DOHH2 (cell line): ENCODE measurements at regions not wholly inside any gene's neighbourhood (a gene's known extent, or its start where the extent isn't known, plus 50 kb on each side); places are given as distances from the start of the nearest gene placed in this dataset.

Experiments
- H3F3A ChIP-seq: fragments of 200-600 bp; sonication (generic), shearing (Covaris generic); 2 replicates; pipeline ENCODE4 v1.6.0; 2016; ENCODE audit warnings: antibody characterized with exemption, mild to moderate bottlenecking; ENCODE audit not compliant: control insufficient read depth, insufficient read depth
- H3K27ac ChIP-seq: fragments of 200-600 bp; sonication (generic); 2 replicates; pipeline ENCODE4 v1.5.1; 2014; ENCODE audit warnings: low read depth, mild to moderate bottlenecking, low read length, moderate library complexity
- H3K27me3 ChIP-seq: fragments of 200-600 bp; sonication (generic); 2 replicates; pipeline ENCODE4 v1.6.1; 2014; ENCODE audit warnings: mild to moderate bottlenecking, low read length, mixed read lengths; ENCODE audit not compliant: control insufficient read depth
- H3K36me3 ChIP-seq: fragments of 200-600 bp; sonication (generic); 2 replicates; pipeline ENCODE4 v1.6.1; 2014; ENCODE audit warnings: mild to moderate bottlenecking, low read length, moderate library complexity, mixed read lengths; ENCODE audit not compliant: control insufficient read depth
- H3K4me1 ChIP-seq: fragments of 200-600 bp; sonication (generic); 2 replicates; pipeline ENCODE4 v1.6.1; 2014; ENCODE audit warnings: mild to moderate bottlenecking, low read length, mixed read lengths; ENCODE audit not compliant: control insufficient read depth
- H3K4me2 ChIP-seq: fragments of 200-600 bp; sonication (generic); 2 replicates; pipeline ENCODE4 v1.6.0; 2014; ENCODE audit warnings: mild to moderate bottlenecking, low read length, moderate library complexity
- H3K4me3 ChIP-seq: fragments of 200-600 bp; sonication (generic); 2 replicates; pipeline ENCODE4 v1.5.1; 2014; ENCODE audit warnings: mild to moderate bottlenecking, low read length, mixed read lengths
- H3K79me2 ChIP-seq: fragments of 200-600 bp; sonication (generic); 2 replicates; pipeline ENCODE4 v1.6.1; 2014; ENCODE audit warnings: mild to moderate bottlenecking, low read length, mixed read lengths; ENCODE audit not compliant: control insufficient read depth
- H3K9me2 ChIP-seq: fragments of 200-600 bp; sonication (generic); replicated peaks from 2 replicates; pipeline ENCODE4 v1.6.1; 2014; ENCODE audit warnings: mild to moderate bottlenecking, low read length, mixed read lengths; ENCODE audit not compliant: control insufficient read depth
- H3K9me3 ChIP-seq: fragments of 200-600 bp; sonication (generic); 2 replicates; pipeline ENCODE4 v1.6.1; 2014; ENCODE audit warnings: antibody characterized with exemption, low read length, mixed read lengths; ENCODE audit not compliant: control insufficient read depth, insufficient read depth
- H4K20me1 ChIP-seq: fragments of 200-600 bp; sonication (generic); 2 replicates; pipeline ENCODE4 v1.6.0; 2014; ENCODE audit warnings: low read depth, mild to moderate bottlenecking, antibody characterized with exemption, low read length, moderate library complexity; ENCODE audit not compliant: control insufficient read depth, insufficient read depth
- EZH2phosphoT487 ChIP-seq: fragments of 200-600 bp; sonication (generic); IDR thresholded peaks from 2 replicates; pipeline ENCODE4 v1.6.1; 2017; ENCODE audit warnings: borderline replicate concordance, mild to moderate bottlenecking, antibody characterized with exemption, low read length, moderate library complexity, mixed read lengths
- TF ChIP-seq, protein P1 (sequence below): fragments of 200-600 bp; sonication (generic); IDR thresholded peaks from one replicate; pipeline ENCODE4 v1.5.1; 2014; ENCODE audit warnings: antibody characterized with exemption, mild to moderate bottlenecking, low read depth, low read length; ENCODE audit not compliant: poor library complexity, severe bottlenecking

DNA sequence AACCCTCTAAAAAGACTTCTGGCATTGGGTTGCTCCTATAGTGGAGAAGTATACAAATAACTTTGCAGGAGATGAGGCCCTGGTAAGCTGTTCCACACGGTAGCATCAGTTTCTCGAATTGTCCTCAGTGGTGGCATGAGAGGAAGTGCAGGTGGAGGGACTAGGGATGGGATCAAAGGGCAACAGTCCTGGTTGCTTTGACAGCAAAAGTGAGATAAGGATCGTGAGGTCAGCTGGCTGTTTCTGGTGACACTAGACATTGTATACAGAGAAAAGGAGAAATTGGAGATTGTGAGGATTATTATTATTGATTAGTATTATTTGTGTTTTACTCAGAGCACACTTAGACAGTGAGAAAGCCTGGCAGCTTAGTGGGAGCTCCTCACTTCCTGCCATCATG is 61.3 kb upstream of the EXOC2 start:
- TF ChIP-seq EZH2phosphoT487 = no peak
- TF ChIP-seq, protein P1, sequence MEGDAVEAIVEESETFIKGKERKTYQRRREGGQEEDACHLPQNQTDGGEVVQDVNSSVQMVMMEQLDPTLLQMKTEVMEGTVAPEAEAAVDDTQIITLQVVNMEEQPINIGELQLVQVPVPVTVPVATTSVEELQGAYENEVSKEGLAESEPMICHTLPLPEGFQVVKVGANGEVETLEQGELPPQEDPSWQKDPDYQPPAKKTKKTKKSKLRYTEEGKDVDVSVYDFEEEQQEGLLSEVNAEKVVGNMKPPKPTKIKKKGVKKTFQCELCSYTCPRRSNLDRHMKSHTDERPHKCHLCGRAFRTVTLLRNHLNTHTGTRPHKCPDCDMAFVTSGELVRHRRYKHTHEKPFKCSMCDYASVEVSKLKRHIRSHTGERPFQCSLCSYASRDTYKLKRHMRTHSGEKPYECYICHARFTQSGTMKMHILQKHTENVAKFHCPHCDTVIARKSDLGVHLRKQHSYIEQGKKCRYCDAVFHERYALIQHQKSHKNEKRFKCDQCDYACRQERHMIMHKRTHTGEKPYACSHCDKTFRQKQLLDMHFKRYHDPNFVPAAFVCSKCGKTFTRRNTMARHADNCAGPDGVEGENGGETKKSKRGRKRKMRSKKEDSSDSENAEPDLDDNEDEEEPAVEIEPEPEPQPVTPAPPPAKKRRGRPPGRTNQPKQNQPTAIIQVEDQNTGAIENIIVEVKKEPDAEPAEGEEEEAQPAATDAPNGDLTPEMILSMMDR = no peak
- H3F3A ChIP-seq = no peaks in the 10 kb centered on the region
- no peak overlapping the region for H3K4me2 ChIP-seq
- no peaks in the 10 kb centered on the region for H3K27me3 ChIP-seq
- H4K20me1 ChIP-seq = no peaks in the 10 kb centered on the region
- no peaks in the 10 kb centered on the region for H3K79me2 ChIP-seq
- H3K36me3 ChIP-seq = no peaks in the 10 kb centered on the region
- no peak overlapping the region for H3K4me3 ChIP-seq
- no peak overlapping the region for H3K27ac ChIP-seq
- no peaks in the 10 kb centered on the region for H3K4me1 ChIP-seq
- H3K9me2 ChIP-seq = no peaks in the 10 kb centered on the region
- H3K9me3 ChIP-seq = no peaks in the 10 kb centered on the region

DNA sequence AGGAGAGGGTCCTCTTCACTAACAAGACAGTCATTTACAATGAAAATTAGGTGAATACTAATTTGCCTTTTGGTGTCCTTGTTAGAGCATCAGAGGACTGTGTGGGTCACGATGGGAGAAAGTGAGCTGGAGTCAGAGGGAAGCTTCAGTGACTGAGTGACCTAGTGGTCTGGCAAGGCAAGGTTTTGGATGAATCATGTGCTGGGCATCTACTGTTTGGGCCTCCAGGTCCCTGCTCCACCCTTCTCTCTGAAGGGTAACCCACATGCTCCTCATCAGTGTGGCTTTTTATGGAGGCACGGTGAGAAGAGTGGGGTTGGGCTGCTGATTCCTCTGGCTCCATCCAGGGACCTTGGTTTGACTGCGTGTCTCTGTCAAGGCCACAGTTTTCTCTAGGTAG is 60.5 kb upstream of the EXOC2 start:
- TF ChIP-seq, protein P1 = no peak
- no peak for TF ChIP-seq EZH2phosphoT487
- Histone ChIP-seq H3K4me1 (no peaks in the 10 kb centered on the region), H4K20me1 (no peaks in the 10 kb centered on the region), H3K27me3 (no peaks in the 10 kb centered on the region), H3K36me3 (no peaks in the 10 kb centered on the region), H3K79me2 (no peaks in the 10 kb centered on the region), H3K27ac (no peak overlapping the region), H3K9me3 (no peaks in the 10 kb centered on the region), H3K9me2 (no peaks in the 10 kb centered on the region), H3K4me2 (no peak overlapping the region), H3F3A (no peaks in the 10 kb centered on the region), H3K4me3 (no peak overlapping the region)

DNA sequence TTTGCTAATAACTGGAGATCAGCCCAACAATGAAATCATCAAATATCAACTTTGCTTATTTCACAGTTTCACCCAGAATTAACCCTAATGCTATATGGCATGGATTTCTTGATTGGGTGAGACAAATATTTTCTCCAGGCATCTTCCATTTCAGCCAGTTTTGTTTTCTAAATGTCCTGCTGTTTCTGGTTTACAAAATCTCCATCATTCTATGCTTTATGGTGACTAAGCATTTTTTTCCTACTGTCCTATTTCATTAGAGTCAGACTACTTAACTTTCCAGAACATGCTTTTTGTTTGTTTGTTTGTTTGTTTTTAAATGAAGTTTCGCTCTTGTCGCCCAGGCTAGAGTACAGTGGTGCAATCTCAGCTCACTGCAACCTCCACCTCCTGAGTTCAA is 59.5 kb upstream of the EXOC2 start:
- H3K4me1 ChIP-seq = no peaks in the 10 kb centered on the region

More for the DNA sequence above, 59.5 kb upstream of the EXOC2 start:
- no peaks in the 10 kb centered on the region for H3K9me3 ChIP-seq
- no peaks in the 10 kb centered on the region for H3K36me3 ChIP-seq
- no peak overlapping the region for H3K4me2 ChIP-seq
- H3K4me3 ChIP-seq = no peak overlapping the region
- H4K20me1 ChIP-seq = no peaks in the 10 kb centered on the region
- no peaks in the 10 kb centered on the region for H3K9me2 ChIP-seq
- H3K27me3 ChIP-seq = no peaks in the 10 kb centered on the region
- no peak for TF ChIP-seq EZH2phosphoT487
- TF ChIP-seq, protein P1 = no peak
- no peaks in the 10 kb centered on the region for H3F3A ChIP-seq
- no peaks in the 10 kb centered on the region for H3K79me2 ChIP-seq
- no peak overlapping the region for H3K27ac ChIP-seq
